Skeletal muscle tissue (tissue), 3 donors: ENCODE measurements at regions not wholly inside any gene's neighbourhood (a gene's known extent, or its start where the extent isn't known, plus 50 kb on each side); places are given as distances from the start of the nearest gene placed in this dataset.

ENCODE experiments used
- H3K27ac ChIP-seq: one replicate; pipeline ENCODE4 v1.7.0; 2013; ENCODE audit warnings: mild to moderate bottlenecking, low read depth, low read length, inconsistent platforms
- H3K27me3 ChIP-seq, 3 donors: one replicate each; pipeline ENCODE4 v1.7.0; 2013; ENCODE audit warnings: low read length in 3 of 3; ENCODE audit not compliant: control insufficient read depth in 3 of 3, insufficient read depth in 3 of 3
- H3K36me3 ChIP-seq, 3 donors: one replicate each; pipeline ENCODE4 v1.7.0; 2013; ENCODE audit warnings: low read length in 3 of 3; ENCODE audit not compliant: control insufficient read depth in 3 of 3, insufficient read depth in 3 of 3
- H3K4me1 ChIP-seq, 3 donors: one replicate each; pipeline ENCODE4 v1.7.0; 2013; ENCODE audit warnings: low read length in 3 of 3, mild to moderate bottlenecking in 3 of 3; ENCODE audit not compliant: control insufficient read depth in 3 of 3, insufficient read depth in 3 of 3
- H3K4me3 ChIP-seq, 3 donors: one replicate each; pipeline ENCODE4 v1.7.0; 2013; ENCODE audit warnings: low read length in 3 of 3
- H3K9ac ChIP-seq, 3 donors: one replicate each; pipeline ENCODE4 v1.7.0; 2013; ENCODE audit warnings: low read length in 3 of 3, mild to moderate bottlenecking in 3 of 3, moderate library complexity in 2 of 3, low read depth in 1 of 3
- H3K9me3 ChIP-seq, 3 donors: one replicate each; pipeline ENCODE4 v1.7.0; 2013; ENCODE audit warnings: low read length in 3 of 3; ENCODE audit not compliant: control insufficient read depth in 3 of 3
- donor health status: Osteomylitis.

DNA sequence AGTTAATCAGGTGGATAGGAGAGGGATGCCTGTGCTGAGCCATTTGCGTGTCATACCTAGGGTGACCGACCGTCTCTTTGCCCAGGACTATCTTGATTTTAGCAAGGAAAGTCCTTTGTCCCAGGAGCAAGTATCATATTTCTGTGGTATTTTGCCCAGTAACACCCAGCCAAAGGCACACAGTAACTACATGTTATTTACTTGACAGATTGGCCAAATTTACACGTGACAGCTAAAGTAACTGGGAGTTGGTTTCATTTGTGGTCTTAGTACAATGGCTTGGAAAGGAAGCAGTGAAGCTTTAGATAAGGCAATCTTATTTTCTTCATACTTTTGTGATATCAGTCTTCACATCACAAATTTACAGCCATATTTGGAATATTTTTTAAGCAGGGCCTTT lies 142.1 kb downstream of the JCAD start:
- Histone ChIP-seq H3K36me3 (no peaks in the 10 kb centered on the region), H3K27me3 (no peaks in the 10 kb centered on the region), H3K9me3 (no peaks in the 10 kb centered on the region), H3K4me1 (peaks cover 9 to 18% (median 11%) of the 10 kb centered on the region in 3 donors), H3K9ac (no peak overlapping the region), H3K27ac (no peak overlapping the region), H3K4me3 (no peak overlapping the region)

DNA sequence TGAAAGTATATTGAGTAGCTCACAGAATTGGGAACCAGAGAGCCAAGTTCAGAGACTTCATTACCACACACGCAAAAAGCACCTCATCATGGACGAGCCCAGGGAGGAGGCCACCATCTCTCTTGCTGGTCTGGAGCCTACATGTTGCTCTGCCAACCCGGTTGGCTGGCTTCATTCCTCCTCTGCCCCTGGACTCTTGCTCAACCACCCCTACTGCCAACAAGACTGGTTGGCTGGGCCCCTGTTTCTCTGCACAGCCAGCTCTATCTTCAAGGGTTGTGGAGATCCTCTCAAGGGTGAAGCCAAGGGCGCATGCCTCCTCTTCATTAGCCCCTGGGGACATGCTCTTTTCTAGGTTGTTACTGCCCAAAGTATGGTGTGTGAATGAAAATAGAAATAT lies 142.7 kb downstream of the JCAD start:
- H3K27ac ChIP-seq: no peak overlapping the region
- H3K27me3 ChIP-seq: no peaks in the 10 kb centered on the region
- H3K9me3 ChIP-seq: no peaks in the 10 kb centered on the region
- no peak overlapping the region for H3K4me3 ChIP-seq
- H3K9ac ChIP-seq: no peak overlapping the region
- H3K4me1 ChIP-seq: peaks cover 9 to 18% (median 11%) of the 10 kb centered on the region in 3 donors
- no peaks in the 10 kb centered on the region for H3K36me3 ChIP-seq

DNA sequence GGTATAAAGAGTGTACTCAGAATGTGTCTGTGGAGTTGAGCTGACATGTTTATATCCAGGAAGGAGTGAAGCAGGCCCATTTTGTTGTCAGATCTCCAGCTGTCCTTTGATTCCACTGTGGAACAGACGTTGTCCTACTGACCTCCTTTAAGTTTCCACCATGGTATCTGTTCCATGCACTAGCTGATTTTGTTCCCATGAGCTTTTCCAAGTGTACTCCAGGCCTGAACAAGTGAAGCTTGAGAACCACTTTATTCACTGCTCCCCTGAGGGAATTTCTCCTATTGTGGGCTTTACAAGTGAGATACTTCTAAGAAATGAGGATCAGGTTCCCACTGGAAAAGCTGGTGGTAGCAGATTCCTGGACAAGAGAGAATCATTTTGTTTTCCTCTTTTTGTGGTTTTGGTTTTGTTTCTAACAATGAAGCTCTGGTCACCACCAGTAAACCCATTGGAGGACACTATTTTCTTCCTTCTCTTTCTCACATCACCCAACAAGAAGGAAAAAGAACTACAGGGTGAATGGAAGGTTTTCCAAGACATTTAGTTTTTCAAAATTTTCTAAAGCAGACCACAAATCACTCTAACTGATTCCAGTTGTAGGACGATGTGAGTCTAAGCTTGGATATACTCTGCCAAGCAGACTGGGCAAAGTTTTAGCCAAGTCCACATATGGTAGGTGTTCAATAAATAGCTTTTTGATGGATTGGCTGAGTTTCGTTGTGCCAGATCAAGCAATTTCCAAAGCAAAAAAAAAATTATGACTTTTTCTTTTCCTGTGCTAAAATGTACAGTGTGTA lies 144.2 kb downstream of the JCAD start:
- Histone ChIP-seq H3K4me3 (no peak overlapping the region), H3K27ac (no peak overlapping the region), H3K27me3 (peaks cover 0 to 3% (median 0%) of the 10 kb centered on the region in 3 donors), H3K36me3 (no peaks in the 10 kb centered on the region), H3K9me3 (no peaks in the 10 kb centered on the region), H3K4me1 (peaks cover under 1 to 5% (median 2%) of the 10 kb centered on the region in 3 donors), H3K9ac (no peak overlapping the region)

DNA sequence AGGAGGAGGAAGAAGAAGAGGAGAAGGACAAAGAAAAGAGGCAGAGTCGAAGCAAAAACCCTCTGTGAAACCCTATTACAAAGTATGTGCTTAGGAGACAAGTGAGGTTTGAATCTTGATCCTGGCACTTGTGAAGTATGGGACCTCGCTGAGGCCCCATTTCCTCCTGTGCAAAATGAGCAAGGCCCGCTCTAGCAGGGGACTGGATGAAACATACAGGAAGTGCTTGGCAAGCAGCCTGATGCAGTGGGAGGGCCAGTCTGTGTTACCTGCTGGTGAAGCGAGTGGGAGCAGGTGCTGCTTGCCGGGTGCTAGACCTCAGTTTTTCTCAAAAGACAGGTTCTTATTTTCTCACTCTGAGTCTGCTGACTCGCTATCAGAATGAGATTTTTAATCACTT lies 150.4 kb downstream of the JCAD start:
- Histone ChIP-seq H3K9me3 (no peaks in the 10 kb centered on the region), H3K4me1 (no peaks in the 10 kb centered on the region), H3K27ac (no peak overlapping the region), H3K4me3 (no peak overlapping the region), H3K36me3 (no peaks in the 10 kb centered on the region), H3K9ac (no peak overlapping the region), H3K27me3 (peaks cover 0 to 3% (median 0%) of the 10 kb centered on the region in 3 donors)

DNA sequence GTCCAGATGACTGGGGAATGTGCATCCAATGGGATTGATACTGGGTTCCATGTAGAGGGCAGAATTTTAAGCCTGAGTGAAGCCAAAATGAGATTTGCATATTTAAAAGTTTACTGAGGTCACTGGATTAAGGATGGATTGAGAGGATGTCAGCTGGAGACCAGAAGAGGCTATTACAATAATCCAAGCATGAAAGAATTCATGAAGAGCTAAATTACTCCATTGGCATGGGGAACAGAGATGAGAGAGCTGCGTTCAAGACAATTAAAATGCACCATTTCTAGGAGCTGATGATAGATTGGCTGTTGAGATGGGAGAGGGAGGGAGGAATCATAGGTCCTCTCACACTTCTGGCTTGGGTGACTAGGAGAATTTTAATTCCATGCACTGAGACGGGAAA lies 158.5 kb downstream of the JCAD start:
- Histone ChIP-seq H3K36me3 (no peaks in the 10 kb centered on the region), H3K4me1 (peaks cover 0 to 4% (median 0%) of the 10 kb centered on the region in 3 donors), H3K4me3 (no peak overlapping the region), H3K9ac (no peak overlapping the region), H3K9me3 (no peaks in the 10 kb centered on the region), H3K27ac (no peak overlapping the region), H3K27me3 (no peaks in the 10 kb centered on the region)

DNA sequence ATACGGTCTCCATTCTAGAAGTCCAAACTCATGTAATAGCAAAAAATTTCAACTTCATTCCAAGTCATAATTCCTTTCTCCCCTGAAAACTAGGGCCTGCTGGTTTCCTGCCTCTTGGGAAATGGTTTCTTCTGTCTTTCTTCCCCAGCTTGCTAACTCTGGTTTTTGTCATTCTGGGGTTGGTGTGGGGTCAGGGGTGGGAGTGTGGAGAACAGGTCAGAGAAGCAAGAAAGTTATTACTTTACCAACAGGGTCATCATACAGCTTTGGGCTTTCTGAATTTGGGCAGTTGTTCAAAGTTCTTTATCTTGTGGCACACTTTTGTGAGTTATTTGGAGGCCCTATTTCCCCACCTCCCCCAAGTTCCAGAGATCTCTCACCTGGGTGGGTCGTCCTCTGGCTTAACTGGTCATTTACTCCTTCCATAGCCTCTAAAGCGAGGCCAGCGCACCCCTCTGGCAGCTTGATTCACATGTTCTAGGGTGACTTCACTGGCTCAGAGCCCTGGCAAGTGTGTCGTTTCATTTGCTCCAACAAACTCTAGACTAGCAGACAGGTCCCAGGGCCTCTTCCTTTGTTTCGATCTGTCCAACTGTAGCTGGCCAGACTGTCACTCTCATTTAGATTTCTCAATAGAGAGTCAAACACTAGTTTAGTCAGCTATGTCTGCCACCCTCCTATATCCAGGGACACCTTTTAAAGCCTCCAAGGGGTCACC lies 161.2 kb downstream of the JCAD start:
- no peaks in the 10 kb centered on the region for H3K27me3 ChIP-seq
- H3K27ac ChIP-seq: no peak overlapping the region
- no peaks in the 10 kb centered on the region for H3K36me3 ChIP-seq
- peaks cover 0 to 4% (median 0%) of the 10 kb centered on the region in 3 donors for H3K4me1 ChIP-seq
- no peak overlapping the region for H3K9ac ChIP-seq
- no peak overlapping the region for H3K4me3 ChIP-seq
- H3K9me3 ChIP-seq: peaks cover 0 to 3% (median 0%) of the 10 kb centered on the region in 3 donors

DNA sequence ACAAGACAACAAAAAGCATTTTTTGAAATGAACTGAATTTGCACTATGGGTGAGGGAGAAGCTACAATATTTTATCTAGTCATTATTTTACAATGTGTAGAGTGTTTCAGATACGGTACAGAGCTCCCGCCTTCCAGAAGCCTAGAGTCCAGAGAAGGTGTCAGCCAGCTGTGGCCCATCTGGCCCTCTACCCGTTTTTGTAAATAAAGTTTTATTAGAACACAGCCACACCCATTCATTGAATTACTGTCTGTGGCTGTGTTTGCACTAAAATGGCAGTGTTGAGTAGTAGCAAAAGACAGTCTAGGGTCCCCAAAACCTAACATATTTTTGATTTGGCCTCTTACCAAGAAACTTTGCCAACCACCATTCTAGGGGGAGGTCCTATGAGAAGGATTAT lies 162.0 kb downstream of the JCAD start:
- H3K36me3 ChIP-seq: no peaks in the 10 kb centered on the region
- no peaks in the 10 kb centered on the region for H3K27me3 ChIP-seq
- H3K9ac ChIP-seq: no peak overlapping the region
- H3K4me3 ChIP-seq: no peak overlapping the region
- peaks cover 0 to 4% (median 0%) of the 10 kb centered on the region in 3 donors for H3K4me1 ChIP-seq
- H3K27ac ChIP-seq: no peak overlapping the region
- H3K9me3 ChIP-seq: peaks cover 0 to 3% (median 0%) of the 10 kb centered on the region in 3 donors

DNA sequence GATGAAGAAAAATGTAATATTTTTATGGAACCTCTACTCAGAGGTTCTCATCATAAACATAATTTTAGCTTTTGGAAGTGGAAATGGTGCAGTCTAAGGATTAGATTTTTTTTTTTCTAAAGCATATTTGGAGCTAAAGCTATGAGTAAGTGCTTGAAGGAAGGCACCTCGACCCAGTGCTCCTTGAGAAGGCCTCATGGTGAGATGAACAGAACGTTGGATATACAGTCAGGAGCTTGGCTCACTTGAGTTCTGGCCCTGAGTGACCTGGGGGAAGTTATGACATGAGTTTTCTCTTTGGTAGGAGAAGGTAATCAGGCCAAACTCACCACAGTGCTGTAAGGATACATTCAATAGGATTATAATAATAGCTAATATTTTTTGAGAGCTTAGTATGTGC lies 163.3 kb downstream of the JCAD start:
- H3K9me3 ChIP-seq: peaks cover 0 to 3% (median 0%) of the 10 kb centered on the region in 3 donors
- peak overlapping the region; percentile 72 for H3K27ac ChIP-seq
- no peak overlapping the region for H3K9ac ChIP-seq
- no peak overlapping the region for H3K4me3 ChIP-seq
- no peaks in the 10 kb centered on the region for H3K36me3 ChIP-seq
- peaks cover 0 to 4% (median 0%) of the 10 kb centered on the region in 3 donors for H3K4me1 ChIP-seq
- H3K27me3 ChIP-seq: no peaks in the 10 kb centered on the region

DNA sequence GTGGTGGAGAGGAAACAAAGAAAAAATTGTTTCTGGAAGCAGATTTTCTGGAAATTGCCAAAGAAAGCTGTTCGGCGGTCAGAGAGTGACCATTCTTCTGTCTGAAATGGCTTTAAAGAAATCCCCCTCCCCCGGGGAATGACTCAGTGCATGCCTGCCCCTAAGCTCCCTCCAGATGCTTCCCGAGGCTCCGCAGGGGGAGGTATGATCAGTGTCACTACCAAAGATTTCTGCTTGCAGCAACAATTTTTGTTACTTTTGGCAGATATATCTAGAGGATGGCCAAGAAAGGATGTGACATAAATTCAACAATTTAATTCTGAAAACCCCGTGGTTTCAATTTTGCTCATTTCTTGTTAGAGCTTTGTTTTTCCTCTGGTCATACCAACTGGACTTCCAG lies 163.9 kb downstream of the JCAD start:
- no peak overlapping the region for H3K4me3 ChIP-seq
- H3K27ac ChIP-seq: peak overlapping the region; percentile 72
- peaks cover 0 to 3% (median 0%) of the 10 kb centered on the region in 3 donors for H3K9me3 ChIP-seq
- H3K9ac ChIP-seq: no peak overlapping the region
- H3K4me1 ChIP-seq: peaks cover 0 to 4% (median 0%) of the 10 kb centered on the region in 3 donors
- H3K36me3 ChIP-seq: no peaks in the 10 kb centered on the region
- no peaks in the 10 kb centered on the region for H3K27me3 ChIP-seq

DNA sequence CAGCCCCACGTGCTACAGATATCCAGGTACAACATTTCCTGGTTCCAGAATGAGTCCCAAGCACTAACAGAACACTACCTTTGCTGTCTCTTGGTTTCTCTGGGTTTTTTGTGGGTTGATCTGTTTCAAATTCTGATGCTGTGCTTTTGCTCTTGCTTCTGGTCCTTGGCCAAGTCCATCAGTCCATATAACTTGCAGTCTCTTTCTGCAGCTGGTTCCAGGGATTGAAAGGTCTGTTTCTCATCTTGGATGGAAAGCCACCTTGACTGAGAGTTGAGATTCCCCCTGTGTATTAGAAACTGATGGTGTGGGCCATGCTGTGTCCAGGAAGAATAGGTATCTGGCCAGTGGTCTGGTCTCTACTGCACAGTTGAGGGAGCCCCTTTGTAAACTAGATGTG lies 171.1 kb downstream of the JCAD start:
- peaks cover 0 to 2% (median 0%) of the 10 kb centered on the region in 3 donors for H3K4me1 ChIP-seq
- H3K4me3 ChIP-seq: no peak overlapping the region
- H3K36me3 ChIP-seq: no peaks in the 10 kb centered on the region
- H3K9ac ChIP-seq: no peak overlapping the region
- H3K9me3 ChIP-seq: peaks cover 0 to under 1% (median 0%) of the 10 kb centered on the region in 3 donors
- no peak overlapping the region for H3K27ac ChIP-seq
- no peaks in the 10 kb centered on the region for H3K27me3 ChIP-seq
